Urinary bladder (tissue), 3 donors: ENCODE measurements at regions not wholly inside any gene's neighbourhood (a gene's known extent, or its start where the extent isn't known, plus 50 kb on each side); places are given as distances from the start of the nearest gene placed in this dataset.

Source experiments
- DNase-seq: peaks from one replicate; pipeline ENCODE4 v3.0.0-alpha.2; 2015; ENCODE audit errors: extremely low spot score
- H3K27ac ChIP-seq: one replicate; pipeline ENCODE4 v1.5.1; 2013; ENCODE audit warnings: low read depth, mild to moderate bottlenecking, moderate library complexity
- H3K36me3 ChIP-seq: one replicate; pipeline ENCODE4 v1.6.1; 2013; ENCODE audit warnings: mild to moderate bottlenecking, moderate library complexity; ENCODE audit not compliant: insufficient read depth
- H3K4me1 ChIP-seq: one replicate; pipeline ENCODE4 v1.6.1; 2013; ENCODE audit warnings: mild to moderate bottlenecking, moderate library complexity; ENCODE audit not compliant: insufficient read depth
- H3K4me3 ChIP-seq: one replicate; pipeline ENCODE4 v1.5.1; 2013; ENCODE audit warnings: low read depth, low read length
- WGBS: extraction: QIAGEN DNeasy Blood & Tissue Kit; methylation state at CpG from one replicate; pipeline ENCODE4 v1.1.7; 2013; 5-methylcytosine and 5-hydroxymethylcytosine counted together
- donor health status: healthy with polysubstance abuse.
- donor health status: healthy.

DNA sequence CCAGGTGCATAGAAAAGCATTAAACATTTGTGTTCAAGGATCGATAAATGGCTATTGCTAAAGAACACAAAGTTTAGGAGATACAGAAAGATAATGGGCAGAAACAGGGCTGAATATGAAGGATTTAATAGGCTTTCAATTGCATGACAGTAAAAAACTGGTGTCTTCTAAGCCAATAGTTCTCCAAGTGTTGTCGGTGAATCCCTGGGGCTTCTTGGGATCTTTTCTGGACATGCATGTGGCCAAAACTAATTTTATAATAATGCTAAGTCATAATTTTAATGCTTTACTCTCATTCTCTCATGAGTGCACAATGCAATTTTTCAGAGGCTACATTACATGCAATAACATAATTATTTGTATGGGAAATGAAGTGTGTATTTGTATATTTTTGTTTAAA, 521.1 kb upstream of the ANKRD30A start:
- WGBS: 75% methylated on average over 2 of the region's 2 CpGs
- DNase-seq: no peak
- Histone ChIP-seq H3K4me3 (no peak overlapping the region), H3K4me1 (no peaks in the 10 kb centered on the region), H3K27ac (no peak overlapping the region), H3K36me3 (no peaks in the 10 kb centered on the region)

DNA sequence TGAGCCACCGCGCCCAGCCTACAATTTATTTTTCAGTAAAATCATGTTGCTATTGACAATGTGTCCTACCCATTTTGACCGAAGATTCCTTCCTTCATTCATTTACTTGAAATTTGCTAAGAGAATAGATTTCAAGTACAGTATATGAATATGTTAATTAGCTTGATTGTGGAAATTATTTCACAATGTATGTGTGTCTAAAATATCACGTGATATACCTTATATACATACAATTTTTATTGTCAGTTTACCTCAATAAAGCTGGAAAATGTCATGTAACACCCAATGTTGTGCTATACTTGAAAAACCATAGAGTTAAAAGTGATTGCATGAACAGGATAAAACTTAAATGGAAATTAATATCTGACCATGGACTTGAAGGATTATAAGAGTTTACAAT, 521.7 kb upstream of the ANKRD30A start:
- no peak for DNase-seq
- no peak overlapping the region for H3K27ac ChIP-seq
- WGBS: 92% methylated on average over 4 of the region's 4 CpGs
- H3K4me3 ChIP-seq: no peak overlapping the region
- H3K4me1 ChIP-seq: no peaks in the 10 kb centered on the region
- no peaks in the 10 kb centered on the region for H3K36me3 ChIP-seq

DNA sequence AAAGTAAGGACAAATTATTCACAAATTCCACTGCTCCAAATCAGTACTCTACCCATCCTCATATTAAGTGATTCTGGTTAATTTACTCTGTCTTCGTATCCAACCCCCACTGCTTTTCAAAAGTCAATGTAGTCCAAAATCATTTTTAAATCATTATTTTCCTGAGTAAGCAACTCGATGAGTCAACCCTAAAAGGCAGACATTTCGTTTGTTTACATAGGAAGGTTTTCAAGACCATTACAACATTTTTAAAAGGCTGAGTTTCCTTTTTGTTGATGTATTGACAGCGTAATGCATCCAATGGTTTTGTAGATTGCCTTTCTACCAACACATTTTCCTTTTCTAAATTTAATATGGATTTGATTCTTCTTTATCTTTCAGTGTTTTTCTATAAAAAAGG, 523.0 kb upstream of the ANKRD30A start:
- Histone ChIP-seq H3K36me3 (no peaks in the 10 kb centered on the region), H3K27ac (no peak overlapping the region), H3K4me1 (no peaks in the 10 kb centered on the region), H3K4me3 (no peak overlapping the region)
- WGBS: 53% methylated on average over 4 of the region's 4 CpGs
- DNase-seq: no peak

DNA sequence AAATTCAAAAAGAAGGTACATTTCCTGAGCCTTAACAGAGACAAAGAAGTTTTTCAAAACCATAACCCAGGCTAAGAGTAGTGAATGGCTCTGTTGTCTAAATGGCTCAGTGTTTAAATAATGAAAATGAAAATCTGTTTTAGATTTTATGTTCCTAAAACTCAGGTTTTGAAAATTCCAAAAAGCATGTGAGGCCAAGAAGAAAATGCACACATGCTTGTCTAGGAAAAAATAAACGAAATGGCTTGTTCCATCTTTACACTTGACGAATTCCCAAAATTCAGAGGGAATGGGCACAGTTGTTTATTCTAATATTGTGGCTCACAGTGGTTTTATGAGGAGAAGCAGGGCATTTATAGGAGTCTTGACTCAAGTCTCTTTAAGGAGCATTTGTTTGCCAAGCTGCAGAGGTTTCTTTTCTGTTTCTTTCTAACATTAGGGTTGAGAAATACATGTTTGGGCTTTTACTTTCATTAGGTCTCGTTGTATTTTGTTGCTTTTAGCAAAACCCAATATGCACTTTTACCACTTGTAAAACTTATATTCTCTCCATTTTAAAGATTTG, 527.6 kb upstream of the ANKRD30A start:
- Histone ChIP-seq H3K4me1 (no peaks in the 10 kb centered on the region), H3K4me3 (no peak overlapping the region), H3K36me3 (no peaks in the 10 kb centered on the region), H3K27ac (no peak overlapping the region)
- no peak for DNase-seq
- WGBS: 33% methylated on average over 3 of the region's 3 CpGs

DNA sequence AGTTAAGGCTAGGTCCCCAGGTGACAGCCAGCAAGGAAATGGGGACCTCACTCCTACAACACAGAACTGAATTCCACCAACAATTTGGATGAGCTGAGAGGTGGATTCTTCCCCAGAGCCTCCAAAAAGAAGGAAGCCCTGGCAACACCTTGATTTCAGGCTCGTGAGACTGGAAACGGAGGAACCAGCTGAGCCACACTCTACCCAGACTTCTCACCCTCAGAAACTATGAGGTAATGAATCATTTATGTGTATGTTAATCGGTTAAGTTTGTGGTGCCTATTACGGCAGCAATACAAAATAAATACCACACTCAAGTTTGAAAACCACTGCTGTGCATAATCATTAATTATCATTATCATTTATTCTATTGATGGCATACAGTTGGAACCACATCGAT, 532.4 kb upstream of the ANKRD30A start:
- Histone ChIP-seq H3K4me3 (no peak overlapping the region), H3K4me1 (no peaks in the 10 kb centered on the region), H3K27ac (no peak overlapping the region), H3K36me3 (no peaks in the 10 kb centered on the region)
- WGBS: 94% methylated on average over 5 of the region's 5 CpGs
- DNase-seq: no peak

DNA sequence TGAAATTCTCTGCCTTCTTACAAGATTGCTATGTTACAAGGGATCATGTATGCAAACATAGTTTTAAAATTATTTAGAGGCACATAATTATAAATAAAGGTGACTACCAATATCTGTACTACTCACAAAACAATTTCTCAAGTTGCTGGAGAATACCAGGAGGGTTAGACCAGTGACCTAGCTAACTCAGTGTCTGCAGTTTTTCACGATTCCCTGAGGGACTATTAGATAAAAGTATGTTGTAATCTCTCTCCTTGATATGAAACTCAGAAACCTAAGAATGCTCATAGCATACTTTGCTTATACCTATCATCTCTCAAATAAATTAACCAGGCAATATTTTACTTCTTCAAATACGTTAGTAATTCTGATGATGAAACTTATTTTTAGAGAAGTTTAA, 534.0 kb upstream of the ANKRD30A start:
- Histone ChIP-seq H3K4me3 (no peak overlapping the region), H3K36me3 (no peaks in the 10 kb centered on the region), H3K27ac (no peak overlapping the region), H3K4me1 (no peaks in the 10 kb centered on the region)
- no peak for DNase-seq
- WGBS: 55% methylated on average over 2 of the region's 2 CpGs

DNA sequence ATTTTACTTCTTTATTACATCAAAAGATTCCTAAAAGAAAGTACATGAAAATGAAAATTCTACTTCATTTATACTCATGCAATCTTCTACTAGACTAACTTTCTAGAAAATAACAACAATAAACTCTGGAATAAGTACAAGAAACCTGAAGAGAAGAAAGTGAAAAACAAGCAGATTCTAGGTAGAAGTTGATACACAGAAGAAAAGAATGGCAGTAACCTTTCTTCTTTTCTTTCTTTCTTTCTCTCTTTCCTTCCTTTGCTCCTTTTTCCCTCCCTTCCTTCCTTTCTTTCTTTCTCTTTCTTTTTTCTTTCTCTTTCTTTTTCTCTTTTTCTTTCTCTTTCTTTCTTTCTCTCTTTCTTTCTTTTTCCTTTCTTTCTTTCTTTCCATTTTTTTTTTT, 541.7 kb upstream of the ANKRD30A start:
- no peak overlapping the region for H3K27ac ChIP-seq
- no peaks in the 10 kb centered on the region for H3K36me3 ChIP-seq
- no peaks in the 10 kb centered on the region for H3K4me1 ChIP-seq
- H3K4me3 ChIP-seq: no peak overlapping the region
- no peak for DNase-seq

DNA sequence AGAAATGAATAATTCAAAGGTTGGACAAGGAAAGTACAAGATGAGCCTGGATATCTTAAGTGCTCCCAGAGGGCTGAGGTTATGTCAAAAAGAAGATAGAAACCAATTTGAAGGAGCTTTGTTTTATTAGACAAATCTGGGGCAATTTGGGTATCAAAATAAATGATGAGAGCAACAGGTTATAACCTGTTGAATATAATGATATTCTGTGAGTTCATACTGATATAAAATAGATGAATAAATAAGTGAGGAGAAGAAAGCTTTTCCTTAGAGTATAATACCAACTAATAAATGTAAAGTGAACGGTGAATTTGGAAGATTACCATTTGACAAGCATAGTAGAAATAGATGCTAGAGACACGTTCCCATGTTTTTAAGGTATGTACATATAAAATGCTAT, 544.2 kb upstream of the ANKRD30A start:
- H3K27ac ChIP-seq: no peak overlapping the region
- 80% methylated on average over 2 of the region's 2 CpGs for WGBS
- no peak overlapping the region for H3K4me3 ChIP-seq
- no peaks in the 10 kb centered on the region for H3K4me1 ChIP-seq
- no peak for DNase-seq
- no peaks in the 10 kb centered on the region for H3K36me3 ChIP-seq

DNA sequence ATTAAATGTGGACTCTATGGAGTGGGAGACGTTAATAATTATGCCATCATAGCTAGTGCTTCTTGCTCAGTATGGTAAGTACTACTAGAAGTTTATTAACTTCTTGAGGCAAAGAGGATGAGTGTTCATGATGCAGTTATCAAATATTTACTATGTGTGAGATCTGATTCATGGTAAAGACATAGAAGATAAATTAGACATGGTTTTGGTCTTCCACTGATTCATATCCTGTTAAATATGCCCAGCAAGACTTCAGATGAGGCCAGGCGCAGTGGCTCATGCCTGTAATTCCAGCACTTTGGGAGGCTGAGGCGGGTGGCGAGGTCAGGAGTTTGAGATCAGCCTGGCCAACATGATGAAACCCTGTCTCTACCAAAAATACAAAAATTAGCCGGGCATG, 547.1 kb upstream of the ANKRD30A start:
- 91% methylated on average over 5 of the region's 5 CpGs for WGBS
- Histone ChIP-seq H3K27ac (no peak overlapping the region), H3K36me3 (no peaks in the 10 kb centered on the region), H3K4me3 (no peak overlapping the region), H3K4me1 (no peaks in the 10 kb centered on the region)
- no peak for DNase-seq

DNA sequence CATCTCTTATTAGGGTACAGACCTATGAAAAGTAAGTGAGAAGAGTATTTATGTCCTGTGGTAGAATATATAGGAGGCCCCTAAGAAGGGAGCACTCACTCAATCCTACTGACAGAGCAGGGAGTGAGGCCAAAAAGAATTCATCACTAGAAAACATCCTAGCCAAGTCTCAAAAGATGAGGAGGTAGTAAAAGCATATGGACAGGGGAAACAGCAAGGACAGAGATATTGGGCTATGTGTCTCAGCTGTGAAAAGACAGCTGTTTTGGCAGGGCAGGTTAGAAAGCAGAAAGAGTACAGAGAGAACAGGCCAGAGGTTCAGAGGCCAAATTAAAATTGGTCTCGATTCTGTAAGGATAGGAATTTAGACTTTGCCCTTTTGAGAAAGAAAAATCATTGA, 548.3 kb upstream of the ANKRD30A start:
- Histone ChIP-seq H3K27ac (no peak overlapping the region), H3K4me3 (no peak overlapping the region), H3K4me1 (no peaks in the 10 kb centered on the region), H3K36me3 (no peaks in the 10 kb centered on the region)
- DNase-seq: no peak
- 75% methylated on average over 1 of the region's 1 CpG for WGBS

DNA sequence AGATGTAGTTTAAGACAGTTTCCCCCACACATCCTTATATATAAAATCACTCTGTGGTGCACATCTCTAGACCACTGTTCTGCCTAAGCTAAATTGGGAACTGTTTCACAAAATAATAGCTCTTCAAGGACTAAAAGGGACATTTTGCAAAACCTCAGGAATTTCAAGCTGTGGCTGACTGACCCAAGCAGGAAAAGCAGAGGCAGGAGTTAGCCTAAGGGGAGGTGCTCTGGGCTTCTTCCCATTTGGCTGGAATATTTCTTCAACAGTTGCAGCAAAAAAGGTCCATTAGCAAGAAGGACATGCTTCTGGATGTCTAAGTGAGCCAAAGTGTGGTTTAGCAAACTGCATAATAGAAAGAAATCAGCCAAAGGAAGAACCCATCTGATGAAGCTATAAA, 551.2 kb upstream of the ANKRD30A start:
- no peak overlapping the region for H3K27ac ChIP-seq
- H3K4me1 ChIP-seq: no peaks in the 10 kb centered on the region
- H3K4me3 ChIP-seq: no peak overlapping the region
- DNase-seq: no peak
- H3K36me3 ChIP-seq: no peaks in the 10 kb centered on the region

DNA sequence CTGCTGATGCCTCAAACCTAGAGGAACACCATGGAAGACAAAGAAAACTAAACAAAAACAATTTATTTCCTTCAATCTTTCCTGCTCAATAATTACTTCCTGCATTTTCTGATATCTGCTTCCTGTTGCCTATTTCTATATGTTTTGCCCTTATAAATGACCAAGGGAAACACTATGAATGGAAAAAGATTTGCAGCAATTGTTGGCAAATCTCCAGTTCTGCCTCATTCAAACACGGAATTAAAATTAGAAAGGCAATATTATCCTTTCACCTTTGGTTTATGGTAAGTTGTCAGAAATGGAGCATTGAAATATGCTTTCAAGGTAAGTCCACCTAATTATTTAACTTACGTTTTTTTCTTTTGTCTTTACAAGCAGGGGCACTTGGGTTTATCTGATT, 552.2 kb upstream of the ANKRD30A start:
- no peak overlapping the region for H3K4me3 ChIP-seq
- H3K4me1 ChIP-seq: no peaks in the 10 kb centered on the region
- WGBS: 39% methylated on average over 2 of the region's 2 CpGs
- no peaks in the 10 kb centered on the region for H3K36me3 ChIP-seq
- no peak for DNase-seq
- no peak overlapping the region for H3K27ac ChIP-seq

DNA sequence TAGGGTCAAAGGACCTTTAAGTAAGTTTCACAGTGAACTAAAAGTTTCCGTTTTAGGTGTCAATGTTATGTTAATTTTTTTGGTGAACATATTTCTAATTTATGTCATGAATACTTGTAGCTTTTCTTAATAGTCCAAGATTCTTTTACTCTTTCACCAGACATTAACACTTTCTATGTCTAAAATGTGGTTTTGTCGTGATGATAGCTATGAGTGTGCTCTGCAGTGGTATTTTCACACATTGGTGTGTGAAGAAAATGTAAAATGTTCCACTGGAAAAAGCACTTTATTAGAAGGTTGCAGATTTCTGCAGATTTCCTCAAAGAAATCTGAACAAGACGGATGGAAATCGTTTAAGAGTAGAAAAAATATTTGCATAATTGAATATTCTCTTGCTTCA, 561.0 kb upstream of the ANKRD30A start:
- Histone ChIP-seq H3K27ac (no peak overlapping the region), H3K4me1 (no peaks in the 10 kb centered on the region), H3K36me3 (no peaks in the 10 kb centered on the region), H3K4me3 (no peak overlapping the region)
- no peak for DNase-seq
- WGBS: 68% methylated on average over 4 of the region's 4 CpGs

DNA sequence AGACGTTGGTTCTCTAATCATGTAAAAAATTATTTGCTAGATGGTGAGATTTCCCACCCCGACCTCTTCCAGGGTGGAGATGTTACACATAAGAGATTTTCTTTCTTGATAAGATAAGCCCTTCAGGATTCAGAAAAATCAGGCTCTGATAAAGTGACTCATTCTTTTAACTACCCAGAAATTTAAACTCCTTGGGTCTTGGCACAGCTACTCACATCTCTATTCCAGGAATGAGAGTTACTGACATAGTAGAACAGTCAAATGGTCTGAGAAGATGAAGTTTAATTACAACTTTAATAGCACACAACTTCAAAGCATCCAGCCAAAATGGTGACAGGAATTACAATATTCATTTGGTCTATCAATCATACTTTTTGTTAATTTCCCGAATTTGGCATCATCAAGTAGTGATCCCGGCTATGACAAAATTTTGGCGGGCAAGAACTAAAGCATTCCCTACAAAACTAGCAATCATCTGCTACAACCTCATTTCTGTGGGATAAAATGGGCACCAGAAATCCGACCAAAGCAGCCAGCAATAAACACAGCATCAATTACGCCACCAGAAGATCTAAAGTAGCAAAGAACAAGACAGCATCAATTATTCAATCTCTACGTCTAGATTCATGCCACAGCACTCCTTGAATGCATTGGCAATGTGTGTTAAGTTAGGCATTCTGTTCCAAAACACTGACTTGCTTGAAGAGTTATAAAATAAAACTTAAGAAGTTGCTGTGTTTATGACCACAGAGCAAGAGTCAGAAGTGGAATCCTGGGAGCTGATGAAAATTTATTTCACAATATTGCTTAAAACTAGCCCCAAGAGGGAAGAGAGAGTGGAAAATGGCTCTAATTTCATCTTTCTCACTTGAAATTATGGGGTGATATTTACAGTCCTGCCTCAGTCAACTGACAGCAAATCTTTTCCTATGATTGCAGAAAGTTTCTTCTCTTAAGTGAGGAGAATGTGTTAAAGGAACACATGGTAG, 565.7 kb upstream of the ANKRD30A start:
- WGBS: 46% methylated on average over 8 of the region's 8 CpGs
- H3K4me1 ChIP-seq: no peaks in the 10 kb centered on the region
- no peaks in the 10 kb centered on the region for H3K36me3 ChIP-seq
- no peak overlapping the region for H3K27ac ChIP-seq
- DNase-seq: no peak
- no peak overlapping the region for H3K4me3 ChIP-seq
